GF-D8 (cell line): ENCODE measurements at regions not wholly inside any gene's neighbourhood (a gene's known extent, or its start where the extent isn't known, plus 50 kb on each side); places are given as distances from the start of the nearest gene placed in this dataset.

Experiments used
- DNase-seq: peaks from one replicate; lab custom pipeline; 2025; lab: John Stamatoyannopoulos, UW

- no peak for DNase-seq
Measured at GRCh38 chr6:139436957-139437348, 62.5 kb upstream of the CITED2 start.

GRCh38 chr6:139436200-139436956 lies 61.9 kb upstream of the CITED2 start:
- DNase-seq: no peak

- DNase-seq: no peak
Measured at GRCh38 chr6:139433631-139434419, 59.4 kb upstream of the CITED2 start.

- DNase-seq: no peak
Measured at GRCh38 chr6:139431602-139431956, 57.1 kb upstream of the CITED2 start.

GRCh38 chr6:139430899-139431601 lies 56.6 kb upstream of the CITED2 start:
- no peak for DNase-seq

- no peak for DNase-seq
Measured at GRCh38 chr6:139429580-139430145, 55.2 kb upstream of the CITED2 start.

GRCh38 chr6:139427199-139427598 lies 52.8 kb upstream of the CITED2 start:
- no peak for DNase-seq

GRCh38 chr6:139426795-139427194 lies 52.3 kb upstream of the CITED2 start:
- no peak for DNase-seq

- DNase-seq: no peak
Measured at GRCh38 chr6:139425780-139426179, 51.3 kb upstream of the CITED2 start.

- DNase-seq: no peak
Measured at GRCh38 chr6:139423971-139424667, 49.7 kb upstream of the CITED2 start.
